ENCODE measurements at regions not wholly inside any gene's neighbourhood (a gene's known extent, or its start where the extent isn't known, plus 50 kb on each side); places are given as distances from the start of the nearest gene placed in this dataset.

- TF ChIP-seq CTCF (conservative IDR thresholded peaks at IDR 0.05; ENCODE audit: low read depth, low read length) = no peak
- H3K4me3 ChIP-seq (ENCODE audit: low read depth, low read length) = no peak overlapping the region
- DNase-seq (ENCODE audit: low read depth) = no peak
These were observed 81.4 kb upstream of the GRK3 start for GRCh38 chr22:25482868-25483639.

- no peak overlapping the region for H3K4me3 ChIP-seq (ENCODE audit: low read depth, low read length)
- DNase-seq (ENCODE audit: low read depth) = no peak
- TF ChIP-seq CTCF (conservative IDR thresholded peaks at IDR 0.05; ENCODE audit: low read depth, low read length) = no peak
These were observed 80.5 kb upstream of the GRK3 start for GRCh38 chr22:25483931-25484330.

- no peak for DNase-seq (ENCODE audit: low read depth)
- H3K4me3 ChIP-seq (ENCODE audit: low read depth, low read length) = no peak overlapping the region
- TF ChIP-seq CTCF (conservative IDR thresholded peaks at IDR 0.05; ENCODE audit: low read depth, low read length) = no peak
These were observed 79.8 kb upstream of the GRK3 start for GRCh38 chr22:25484521-25485315.

GRCh38 chr22:25485626-25486545 is 78.6 kb upstream of the GRK3 start:
- DNase-seq (ENCODE audit: low read depth) = no peak

GRCh38 chr22:25487508-25487907 is 77.0 kb upstream of the GRK3 start:
- DNase-seq (ENCODE audit: low read depth) = no peak
- H3K4me3 ChIP-seq (ENCODE audit: low read depth, low read length) = no peak overlapping the region
- no peak for TF ChIP-seq CTCF (conservative IDR thresholded peaks at IDR 0.05; ENCODE audit: low read depth, low read length)

More at GRCh38 chr22:25485626-25486545, 78.6 kb upstream of the GRK3 start:
- no peak for TF ChIP-seq CTCF (conservative IDR thresholded peaks at IDR 0.05; ENCODE audit: low read depth, low read length)
- H3K4me3 ChIP-seq (ENCODE audit: low read depth, low read length) = no peak overlapping the region

GRCh38 chr22:25488244-25489020 is 76.0 kb upstream of the GRK3 start:
- TF ChIP-seq CTCF (conservative IDR thresholded peaks at IDR 0.05; ENCODE audit: low read depth, low read length) = no peak
- DNase-seq (ENCODE audit: low read depth) = peak; percentile 83
- H3K4me3 ChIP-seq (ENCODE audit: low read depth, low read length) = no peak overlapping the region

All from epithelial cell of proximal tubule (primary cell).